Ishikawa (cell line): ENCODE measurements at regions not wholly inside any gene's neighbourhood (a gene's known extent, or its start where the extent isn't known, plus 50 kb on each side); places are given as distances from the start of the nearest gene placed in this dataset.

Experiments used
- CEBPB ChIP-seq: IDR thresholded peaks from 2 replicates; pipeline ENCODE4 v1.6.1; 2012
- EGR1 ChIP-seq: IDR thresholded peaks from 2 replicates; pipeline ENCODE4 v1.6.1; 2012
- EP300 ChIP-seq: IDR thresholded peaks from 2 replicates; pipeline ENCODE4 v1.6.1; 2012; ENCODE audit warnings: borderline replicate concordance
- YY1 ChIP-seq: IDR thresholded peaks from 2 replicates; pipeline ENCODE4 v1.6.1; 2012; ENCODE audit warnings: low read depth
- TF ChIP-seq, protein P1 (sequence below): IDR thresholded peaks from 2 replicates; pipeline ENCODE4 v1.6.1; 2012

- TF ChIP-seq, protein P1, sequence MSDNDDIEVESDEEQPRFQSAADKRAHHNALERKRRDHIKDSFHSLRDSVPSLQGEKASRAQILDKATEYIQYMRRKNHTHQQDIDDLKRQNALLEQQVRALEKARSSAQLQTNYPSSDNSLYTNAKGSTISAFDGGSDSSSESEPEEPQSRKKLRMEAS: no peak
- TF ChIP-seq EP300: no peak
- TF ChIP-seq YY1: no peak
- TF ChIP-seq CEBPB: no peak
- no peak for TF ChIP-seq EGR1
Measured at GRCh38 chr6:26743941-26744699, 84.6 kb upstream of the ZNF322 start.
